ENCODE measurements at regions not wholly inside any gene's neighbourhood (a gene's known extent, or its start where the extent isn't known, plus 50 kb on each side); places are given as distances from the start of the nearest gene placed in this dataset.

DNA sequence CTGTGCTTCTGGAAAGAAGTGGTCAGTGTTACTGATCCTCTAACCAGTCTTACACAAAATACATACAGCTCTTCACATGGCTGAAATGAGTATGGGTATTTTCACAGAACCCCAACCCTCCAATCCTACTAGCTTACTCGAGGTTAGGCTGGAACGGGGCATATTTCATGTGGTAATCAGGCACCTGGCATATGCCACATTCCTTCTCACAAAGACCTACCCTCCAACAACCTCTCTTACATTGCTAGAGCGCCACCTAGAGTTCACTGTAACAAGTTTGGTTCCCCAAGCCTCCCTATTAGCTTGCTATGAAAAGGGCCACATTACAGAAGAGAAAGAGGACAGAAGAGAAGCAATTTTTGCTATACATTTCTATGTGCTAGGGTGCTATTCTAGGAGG is 597.3 kb downstream of the PRELID2 start:
- no peak for ATAC-seq

DNA sequence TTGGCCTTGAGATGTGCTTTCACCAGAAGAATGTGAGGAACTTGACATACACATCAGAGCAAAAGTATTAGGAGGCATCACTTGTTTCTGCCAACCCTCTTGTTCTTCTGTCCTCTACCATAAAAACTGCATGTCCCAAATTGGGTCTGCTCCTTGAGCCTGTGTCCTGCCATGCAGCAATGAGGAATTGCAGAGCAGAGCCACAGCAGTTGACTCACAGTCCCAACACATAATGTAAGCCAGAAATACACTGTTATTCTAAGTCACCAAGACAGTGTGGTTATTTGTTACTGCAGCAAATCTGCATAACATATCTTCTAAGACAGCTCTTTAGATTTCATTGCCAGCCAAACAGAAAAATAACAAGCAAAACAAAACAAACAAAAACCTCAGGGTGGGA is 598.2 kb downstream of the PRELID2 start:
- no peak for ATAC-seq

DNA sequence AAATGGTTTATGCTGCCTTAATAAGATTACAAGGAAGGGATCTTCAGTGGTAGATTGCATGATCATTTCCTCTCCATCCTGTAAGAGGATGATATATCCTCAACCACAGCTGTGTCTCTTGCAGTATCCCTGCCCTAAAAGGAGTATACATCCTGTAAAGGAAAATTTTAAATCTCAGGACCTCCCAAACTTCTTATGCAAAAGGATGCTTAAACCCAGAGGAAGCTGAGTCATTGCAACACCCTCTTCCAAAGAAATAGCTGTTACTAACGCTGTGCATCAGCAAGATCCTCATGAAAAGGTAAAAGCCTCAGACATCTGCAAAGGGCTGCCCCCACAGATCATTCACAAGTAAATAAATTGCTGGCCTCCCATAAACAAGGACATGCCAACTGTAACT is 599.0 kb downstream of the PRELID2 start:
- no peak for ATAC-seq

DNA sequence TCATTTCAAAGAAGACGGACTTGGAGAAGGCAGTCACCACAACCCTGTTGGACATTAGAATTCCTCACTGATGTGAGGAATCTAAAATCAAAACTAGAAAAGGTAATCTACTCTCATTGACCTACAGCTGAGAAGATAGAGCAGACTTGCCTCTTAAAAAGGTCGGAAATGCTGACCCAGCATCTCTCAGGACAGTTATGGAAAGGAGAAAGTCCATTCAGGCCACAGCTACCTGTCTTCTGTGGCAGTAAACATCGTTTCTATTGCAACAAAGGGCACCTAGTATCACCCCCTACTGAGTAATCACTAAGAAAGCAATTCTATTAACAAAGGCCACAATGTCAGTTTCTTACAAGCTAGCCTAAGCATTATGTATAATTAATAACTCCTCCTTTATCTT is 601.7 kb downstream of the PRELID2 start:
- no peak for ATAC-seq

DNA sequence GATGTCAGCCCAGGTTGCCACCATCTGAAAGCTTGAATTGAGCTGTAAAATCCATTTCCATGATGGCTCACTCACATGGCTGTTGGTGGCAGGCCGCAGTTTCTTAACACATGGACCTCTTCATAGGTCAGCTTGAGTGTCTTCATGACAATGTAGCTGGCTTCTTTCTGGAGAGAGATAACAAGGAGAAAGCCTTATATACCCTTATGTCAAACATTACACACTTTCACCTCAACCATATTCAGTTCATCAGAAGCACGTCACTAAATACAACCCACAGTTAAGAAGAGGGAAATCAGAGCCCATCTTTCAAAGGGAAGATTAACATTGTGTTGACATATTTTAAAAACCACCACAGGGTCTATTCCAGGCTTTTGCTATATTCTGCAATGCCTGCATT is 604.4 kb downstream of the PRELID2 start:
- ATAC-seq, result no peak

DNA sequence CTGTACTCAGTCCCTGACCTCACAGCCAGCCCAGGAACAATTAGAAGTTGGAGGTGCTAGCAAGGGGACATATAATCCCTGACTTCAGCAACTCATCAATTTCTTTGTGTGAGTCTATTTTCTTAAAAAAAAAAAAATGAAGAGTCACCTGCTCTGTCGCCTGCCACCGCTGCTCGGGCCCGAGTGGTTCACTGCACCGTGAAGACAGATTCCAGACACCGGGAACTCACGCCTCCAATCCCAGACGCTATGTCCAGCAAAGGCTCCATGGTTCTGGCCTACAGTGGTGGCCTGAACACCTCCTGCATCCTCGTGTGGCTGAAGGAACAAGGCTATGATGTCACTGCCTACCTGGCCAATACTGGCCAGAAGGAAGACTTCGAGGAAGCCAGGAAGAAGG is 606.6 kb downstream of the PRELID2 start:
- ATAC-seq, result no peak

DNA sequence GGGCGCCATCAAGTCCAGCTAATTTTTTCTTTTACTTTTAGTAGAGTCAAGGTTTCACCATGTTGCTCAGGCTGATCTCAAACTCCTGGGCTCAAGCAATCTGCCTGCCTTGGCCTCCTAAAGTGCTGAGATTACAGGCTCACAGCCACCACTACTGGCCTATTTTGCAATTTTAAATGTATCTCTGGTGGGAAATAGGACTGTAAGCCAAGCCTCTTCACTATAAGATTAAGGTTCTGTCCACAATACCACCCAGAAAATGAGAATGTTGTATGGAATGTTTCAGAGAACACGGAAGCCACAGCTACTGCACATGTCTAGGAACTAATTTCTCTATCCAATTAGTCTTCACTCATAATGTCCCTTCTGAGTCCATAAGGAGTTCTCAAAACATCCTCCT is 607.3 kb downstream of the PRELID2 start:
- no peak for ATAC-seq

DNA sequence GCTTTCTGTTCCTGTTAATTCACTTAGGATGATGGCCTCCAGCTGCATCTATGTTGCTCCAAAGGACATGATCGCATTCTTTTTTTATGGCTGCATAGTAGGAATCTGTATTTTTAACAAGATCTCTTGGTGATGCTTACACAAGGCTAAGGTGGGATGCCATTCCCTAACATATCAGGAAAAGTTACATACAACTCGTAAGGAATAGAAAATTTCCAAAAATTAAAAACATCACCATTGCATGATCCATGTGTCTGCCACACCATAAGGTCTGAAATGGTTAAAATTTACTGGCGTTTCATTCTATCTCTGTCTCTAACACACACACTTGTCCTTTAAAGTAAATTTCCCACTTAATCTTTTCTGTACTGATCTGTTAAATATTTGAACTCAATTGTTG is 608.4 kb downstream of the PRELID2 start:
- no peak for ATAC-seq

DNA sequence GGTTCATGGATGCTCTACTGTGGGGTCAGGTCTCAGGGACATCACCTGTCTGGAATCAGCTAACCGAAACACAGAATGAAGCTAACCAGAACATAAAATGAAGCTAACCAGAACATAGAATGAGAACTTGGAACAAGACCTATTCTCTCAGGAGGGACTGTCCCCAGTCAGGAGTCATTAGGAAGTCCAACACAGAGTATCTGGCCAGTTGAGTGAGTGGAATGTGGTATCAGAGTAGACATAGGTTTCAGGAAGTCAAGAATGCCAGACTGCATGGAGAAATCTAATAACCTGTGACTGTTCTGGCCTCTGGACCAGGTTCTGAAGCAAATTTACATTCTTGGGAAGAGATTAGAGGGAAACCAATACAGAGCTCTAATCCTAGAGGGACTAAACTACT is 609.6 kb downstream of the PRELID2 start:
- no peak for ATAC-seq

DNA sequence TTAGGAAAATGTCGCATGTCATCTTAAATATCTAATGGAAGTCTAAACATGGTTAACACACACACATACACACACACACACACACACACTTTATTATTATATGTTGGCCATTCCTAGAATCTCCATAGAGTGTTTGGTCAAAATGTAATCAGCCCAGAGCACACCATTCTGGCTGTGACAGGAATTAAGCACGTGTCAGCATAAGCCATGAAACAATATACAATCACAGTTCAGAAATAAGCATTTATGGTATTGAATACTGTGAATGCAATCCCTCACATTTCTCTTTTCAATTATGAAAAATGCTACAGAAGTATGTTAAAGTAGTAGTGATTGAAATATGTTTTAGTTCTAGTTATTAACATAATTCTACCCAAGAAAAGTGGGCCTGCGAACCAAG is 611.6 kb downstream of the PRELID2 start:
- ATAC-seq, result no peak

DNA sequence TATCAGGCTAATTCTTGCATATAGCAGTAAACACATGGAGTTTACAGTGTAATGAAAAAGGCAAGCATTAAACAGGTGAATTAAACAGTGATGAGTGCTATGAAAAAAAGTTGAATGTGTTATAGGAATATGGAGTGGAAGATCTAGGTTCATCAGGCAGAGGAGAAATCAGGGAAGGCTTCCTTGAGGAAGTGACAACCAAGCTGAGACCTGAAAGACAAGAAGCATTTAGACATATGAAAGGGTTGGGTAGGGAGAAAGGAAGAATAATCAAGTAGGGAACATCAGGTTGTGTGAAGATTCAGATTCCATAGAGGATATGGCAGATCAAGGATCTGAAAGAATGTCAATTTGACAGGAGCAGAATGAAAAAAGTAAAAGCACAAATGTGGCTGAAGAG is 612.5 kb downstream of the PRELID2 start:
- no peak for ATAC-seq

DNA sequence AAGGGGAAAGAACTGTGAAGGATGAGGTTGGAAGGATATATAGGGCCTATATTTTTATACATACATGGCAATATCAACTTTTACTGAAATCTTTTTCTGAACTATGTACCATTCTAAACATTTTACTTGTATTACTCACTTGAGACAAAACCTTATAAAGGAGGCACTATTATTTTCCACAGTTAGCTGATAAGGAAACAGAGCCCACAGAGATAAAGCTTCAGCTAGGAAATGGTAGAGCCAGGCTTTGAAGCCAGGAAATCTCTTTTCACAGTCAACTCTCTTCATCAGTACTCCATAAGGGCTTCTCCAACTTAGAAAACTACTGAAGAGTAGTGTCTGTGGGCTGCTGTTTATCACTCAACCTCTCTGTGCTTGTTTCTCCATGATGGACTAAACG is 613.7 kb downstream of the PRELID2 start:
- ATAC-seq, result no peak

DNA sequence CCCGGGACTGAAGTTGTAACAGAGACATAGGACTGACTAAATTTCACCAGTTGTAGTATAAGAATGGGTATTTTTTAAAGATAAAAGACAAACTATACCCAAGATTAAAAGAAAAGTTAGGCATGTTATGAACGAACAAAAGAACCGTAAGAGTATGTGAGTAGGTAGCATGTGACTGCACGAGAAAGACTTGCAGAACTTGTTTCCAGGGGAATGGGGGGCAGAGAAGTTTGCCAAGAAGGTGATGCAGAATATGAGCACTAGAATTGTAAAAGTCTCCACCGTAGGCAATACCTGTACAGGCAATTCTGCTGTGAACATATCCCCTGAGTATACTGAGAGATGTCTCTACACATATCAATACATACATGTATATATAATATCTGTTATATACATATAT is 614.7 kb downstream of the PRELID2 start:
- no peak for ATAC-seq

DNA sequence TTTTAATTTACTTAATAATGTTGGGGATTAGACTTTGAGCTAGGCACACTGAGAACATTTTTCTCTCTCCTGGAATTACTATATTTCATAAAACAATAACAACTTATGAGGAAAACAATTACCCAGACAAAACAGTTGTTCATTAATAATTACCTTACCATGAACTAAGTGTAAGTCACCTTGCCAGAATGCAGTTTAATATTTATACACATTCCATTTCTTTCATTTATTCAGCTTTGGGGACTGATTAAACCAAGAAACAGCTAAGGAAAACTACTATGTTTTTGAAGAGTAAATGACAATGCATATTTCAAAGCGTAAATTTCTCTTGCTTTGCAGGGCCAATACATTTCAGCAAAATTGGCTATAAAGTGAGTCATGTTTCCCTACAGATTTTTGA is 616.2 kb downstream of the PRELID2 start:
- ATAC-seq, result no peak

DNA sequence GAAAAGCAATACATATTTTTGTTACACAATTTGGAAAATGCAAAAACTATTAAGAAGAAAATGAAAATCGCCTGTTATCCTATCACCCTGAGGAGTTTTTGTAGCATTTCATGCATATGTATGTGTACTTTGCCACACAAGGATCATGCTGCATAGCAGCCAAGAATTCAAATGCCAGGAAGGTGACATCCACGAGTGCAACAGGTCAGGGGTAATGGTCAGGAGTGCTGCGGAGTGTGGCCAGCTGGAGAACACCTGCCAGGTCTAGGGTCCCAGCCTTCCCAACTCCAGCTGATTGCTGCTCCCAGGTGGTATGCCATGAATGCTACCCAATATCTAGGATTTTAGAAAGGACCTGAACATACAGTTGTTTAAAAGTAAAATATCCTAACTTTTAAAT is 617.1 kb downstream of the PRELID2 start:
- ATAC-seq, result no peak

DNA sequence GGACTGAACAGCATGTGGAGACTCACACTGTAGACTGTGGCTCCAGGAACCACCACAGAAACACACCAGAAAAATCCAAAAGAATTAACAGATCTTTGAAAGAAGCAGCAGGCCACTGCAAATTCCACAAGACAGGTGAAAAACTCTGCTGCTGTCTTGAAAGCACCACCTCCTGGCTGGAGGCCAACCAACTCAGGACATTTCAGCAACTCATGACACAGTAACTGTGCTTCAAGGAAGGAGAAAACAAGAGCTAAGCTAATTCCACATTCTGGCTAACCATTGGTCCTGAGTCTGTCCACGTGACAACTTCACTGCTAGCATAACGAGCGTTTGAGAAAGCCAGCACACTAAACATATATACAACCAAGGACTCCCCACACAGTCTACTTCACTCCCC is 625.1 kb downstream of the PRELID2 start:
- ATAC-seq, result no peak

DNA sequence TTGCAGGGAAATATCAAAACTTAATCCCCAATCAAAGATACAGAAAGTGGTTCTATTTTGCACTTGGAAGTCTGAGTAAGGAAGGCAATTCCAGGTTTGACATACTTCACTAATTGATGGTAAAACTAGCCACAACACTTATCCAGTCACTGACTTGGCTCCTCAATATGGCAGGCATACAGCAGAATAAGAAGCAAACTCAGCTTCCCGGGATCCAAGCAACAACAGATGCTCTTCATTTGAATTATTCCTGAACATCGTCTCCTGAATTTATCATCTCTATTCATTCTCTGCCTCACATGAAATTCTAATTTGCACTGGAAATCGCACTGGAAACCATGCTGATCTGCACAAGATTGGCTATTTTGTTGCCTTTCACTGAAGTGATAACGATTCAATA is 629.6 kb downstream of the PRELID2 start:
- no peak for ATAC-seq

DNA sequence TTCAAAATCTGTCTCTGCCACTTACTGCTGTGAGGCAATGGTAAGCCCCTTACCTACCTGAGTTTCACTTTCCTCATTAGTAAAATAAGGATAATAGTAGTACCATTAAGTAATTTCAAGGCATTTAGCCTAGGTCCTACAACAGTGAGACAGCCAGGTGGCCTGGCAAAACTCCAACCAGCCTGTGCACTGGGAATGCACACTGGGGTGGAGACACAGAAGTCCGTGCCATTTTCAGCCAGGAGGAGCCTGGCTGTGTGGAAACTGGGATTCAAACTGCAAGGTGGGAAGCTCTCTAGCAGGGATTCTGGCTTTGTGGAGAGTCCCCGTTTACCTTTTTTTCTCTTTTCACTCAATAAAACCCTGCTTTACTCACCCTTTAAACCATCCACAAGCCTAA is 630.4 kb downstream of the PRELID2 start:
- ATAC-seq, result no peak

DNA sequence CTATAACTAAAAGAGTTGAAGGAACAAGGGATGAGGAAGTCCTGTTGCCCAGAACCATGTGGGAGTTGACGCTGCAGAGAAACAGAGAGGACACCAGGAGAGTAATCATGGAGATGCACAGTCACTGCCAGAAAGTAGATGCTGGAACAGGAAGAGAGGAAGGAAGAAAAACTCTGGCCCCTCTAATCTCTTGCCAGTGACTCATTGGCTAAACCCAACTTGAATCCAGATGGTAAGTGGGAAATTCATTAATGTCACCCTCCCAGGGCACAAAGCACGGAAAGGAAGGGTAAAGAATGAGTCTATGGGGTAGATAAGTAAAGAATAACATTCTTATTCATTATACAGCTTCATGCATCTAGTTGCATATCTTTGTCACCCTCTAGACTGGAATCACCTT is 631.9 kb downstream of the PRELID2 start:
- no peak for ATAC-seq

DNA sequence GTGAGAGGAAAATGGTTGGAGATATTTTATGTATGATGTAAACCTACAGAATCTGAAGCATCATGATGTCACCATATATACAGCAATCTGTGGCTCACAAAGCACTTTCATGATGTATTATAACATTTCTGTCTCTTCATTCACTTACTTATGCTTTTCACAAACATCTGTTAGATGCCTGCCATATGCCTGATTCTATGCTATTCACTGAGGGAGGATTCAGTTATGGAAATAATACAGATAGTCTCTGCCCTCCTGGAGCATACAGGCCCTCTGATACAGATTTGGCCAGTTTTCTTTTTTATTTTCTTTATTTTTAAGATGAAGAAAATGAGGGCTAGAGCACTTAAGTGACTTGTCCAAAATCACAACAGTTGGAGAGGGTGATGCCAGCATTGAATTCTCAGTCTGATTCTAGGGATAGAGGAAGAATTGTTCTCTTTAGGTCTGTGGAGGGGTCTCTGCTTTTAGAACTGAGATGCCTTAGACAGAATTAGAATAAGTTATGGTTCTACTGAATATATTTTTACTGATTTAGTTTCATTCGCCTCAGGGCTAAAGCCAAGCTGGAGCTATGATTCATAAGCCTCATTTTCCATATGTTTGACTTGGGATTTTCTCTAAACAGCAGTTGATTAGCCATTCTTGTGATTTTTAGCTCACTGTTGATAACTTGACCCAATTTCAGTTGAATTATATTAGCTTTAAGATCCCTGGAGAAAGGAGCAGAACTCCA is 636.4 kb downstream of the PRELID2 start:
- ATAC-seq, result no peak

DNA sequence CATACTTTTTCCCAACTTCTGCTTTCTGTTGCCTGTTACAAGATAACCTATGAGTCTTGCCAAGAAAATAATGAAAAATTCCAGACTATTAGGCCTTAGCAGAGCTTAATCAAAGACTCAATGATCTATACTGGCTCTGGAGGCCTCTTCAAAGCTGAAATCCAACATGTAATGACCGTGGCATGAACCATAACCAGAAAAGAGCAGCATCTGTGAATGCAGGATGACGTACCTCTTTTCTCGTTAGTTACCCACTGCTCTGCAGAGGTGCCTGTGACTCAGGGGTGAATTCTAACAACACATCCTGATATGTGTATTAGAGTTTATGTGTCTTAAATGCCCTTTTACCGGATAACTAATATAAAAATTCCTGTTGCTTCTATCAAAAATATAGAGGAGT is 645.4 kb downstream of the PRELID2 start:
- no peak for ATAC-seq

DNA sequence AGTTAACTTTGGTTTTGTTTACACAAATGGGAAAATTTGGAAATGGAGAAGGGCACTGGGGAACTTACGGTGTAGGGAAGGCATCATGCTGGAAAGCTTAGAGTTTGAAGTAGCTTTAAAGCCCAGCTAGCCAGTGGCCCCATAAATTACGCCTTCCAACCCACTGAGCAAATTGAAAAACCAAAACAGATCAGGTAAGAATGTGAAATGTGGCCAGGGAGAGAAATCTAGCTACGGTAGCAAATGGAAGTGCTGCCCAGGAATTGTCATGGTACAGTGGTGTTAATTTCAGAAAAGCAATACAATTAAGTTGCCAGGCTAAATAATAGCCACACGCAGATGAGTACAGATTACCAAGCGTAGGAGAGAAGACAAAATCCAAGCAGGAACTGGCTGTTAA is 654.8 kb downstream of the PRELID2 start:
- ATAC-seq, result no peak

DNA sequence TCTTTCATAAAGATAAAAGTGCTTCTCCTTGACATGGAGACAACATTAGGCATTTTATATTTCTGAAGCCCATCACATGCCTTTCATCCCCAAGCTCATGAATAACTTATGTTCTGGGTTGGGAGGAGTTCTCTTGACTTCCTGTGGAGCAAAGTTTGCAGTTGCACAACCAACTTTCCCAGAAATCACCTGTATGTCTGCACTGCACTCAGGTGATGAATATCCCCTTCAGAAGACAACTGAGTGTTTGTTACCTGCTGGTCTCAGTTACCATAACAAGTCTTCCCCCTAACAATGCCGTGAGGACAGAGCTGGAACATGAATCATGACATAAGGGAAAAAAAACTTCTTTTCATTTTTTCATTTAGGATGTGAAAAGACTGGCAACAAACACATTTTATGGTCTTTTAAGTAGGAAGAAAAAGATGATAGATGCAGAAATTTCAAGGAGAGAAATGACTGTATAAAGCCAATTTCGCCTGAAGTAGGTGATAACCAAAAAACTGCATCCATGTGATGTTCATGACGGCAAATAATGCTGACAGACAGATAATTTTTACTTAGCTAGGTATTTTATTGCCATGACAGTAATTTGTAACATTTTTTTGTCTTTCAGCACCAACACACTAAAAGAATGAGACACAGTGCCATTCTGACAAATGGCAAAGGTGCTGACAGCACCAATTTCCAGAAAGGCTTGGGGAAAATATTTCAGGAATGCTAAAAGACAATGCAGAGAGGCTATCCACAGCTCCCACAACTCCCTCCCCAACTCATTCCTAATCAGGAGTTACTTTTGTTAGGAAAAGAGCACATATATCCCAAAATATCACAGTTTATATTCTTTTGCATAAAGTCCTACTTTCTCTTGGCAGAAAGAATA is 656.3 kb downstream of the PRELID2 start:
- ATAC-seq, result no peak

DNA sequence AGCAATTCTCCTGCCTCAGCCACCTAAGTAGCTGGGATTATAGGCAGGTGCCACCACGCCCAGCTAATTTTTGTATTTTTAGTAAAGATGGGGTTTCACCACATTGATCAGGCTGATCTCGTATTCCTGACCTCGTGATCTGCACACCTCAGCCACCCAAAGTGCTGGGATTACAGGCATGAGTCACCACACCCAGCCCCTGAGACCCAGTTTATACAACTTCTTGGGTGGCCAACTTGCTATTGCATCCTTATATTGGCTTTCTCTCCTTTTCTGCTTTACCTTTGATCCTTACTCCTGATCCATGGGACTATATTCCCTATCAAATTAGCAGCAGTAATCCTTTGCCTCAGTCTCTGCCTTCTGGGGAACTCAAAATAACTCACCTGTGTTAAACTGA is 659.1 kb downstream of the PRELID2 start:
- ATAC-seq, result no peak

DNA sequence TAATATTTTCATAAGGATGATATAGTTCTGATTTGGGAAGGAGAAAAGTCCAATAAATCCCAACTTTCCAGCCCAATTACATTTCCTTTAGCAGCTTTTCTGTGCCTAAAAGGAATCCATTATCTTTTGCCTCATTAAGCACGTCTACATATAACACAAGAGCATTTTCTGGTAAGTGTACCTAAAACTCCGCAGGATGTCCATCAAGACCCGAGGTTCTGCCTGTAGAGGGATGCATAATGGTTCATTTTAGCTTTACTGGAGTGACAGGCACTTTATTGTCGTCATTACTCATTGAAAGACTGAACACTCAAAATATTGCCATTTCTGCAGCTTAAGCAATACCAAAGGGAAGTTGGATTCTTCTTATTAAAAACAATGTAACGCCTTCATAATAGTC is 669.0 kb downstream of the PRELID2 start:
- ATAC-seq, result no peak
